Lung (tissue), 12 donors: ENCODE measurements at regions not wholly inside any gene's neighbourhood (a gene's known extent, or its start where the extent isn't known, plus 50 kb on each side); places are given as distances from the start of the nearest gene placed in this dataset. TPM values are rescaled to one million over a fixed set of nuclear protein-coding genes. Genes with fewer than 3 reads are reported as not detected.
"Not testable (repeated sequence)": the region's sequence is repeated elsewhere in the genome, so short reads cannot be mapped to it uniquely, and the experiment has no call there.

Experiments used
- ATAC-seq: fragments of 200-7000 bp; cut with Tn5 transposase; one replicate; pipeline ENCODE4 v1.9.1; 2020; ENCODE audit warnings: moderate number of reproducible peaks; ENCODE audit not compliant: insufficient read depth, low FRiP score
- DNase-seq, 3 donors: peaks; one replicate each; pipeline ENCODE4 v3.0.0-alpha.2; 2013 to 2017
- H3K27ac ChIP-seq, 2 donors: one replicate each; pipeline ENCODE4 v1.5.1; 2013; ENCODE audit warnings: mild to moderate bottlenecking in 2 of 2, moderate library complexity in 2 of 2, control low read depth in 1 of 2, inconsistent platforms in 1 of 2, low read depth in 1 of 2, low read length in 1 of 2
- H3K27me3 ChIP-seq, 3 donors: one replicate each; pipeline ENCODE4 v1.5.1; 2013; ENCODE audit warnings: low read length in 2 of 3; ENCODE audit not compliant: control insufficient read depth in 3 of 3, insufficient read depth in 3 of 3
- H3K36me3 ChIP-seq, 4 donors: one replicate each; pipeline ENCODE4 v1.5.1; 2013; ENCODE audit warnings: low read length in 4 of 4, mild to moderate bottlenecking in 1 of 4, moderate library complexity in 1 of 4; ENCODE audit not compliant: control insufficient read depth in 4 of 4, insufficient read depth in 4 of 4
- H3K4me1 ChIP-seq, 5 donors: one replicate each; pipeline ENCODE4 v1.5.1; 2013; ENCODE audit warnings: low read length in 5 of 5, mild to moderate bottlenecking in 2 of 5, moderate library complexity in 1 of 5; ENCODE audit not compliant: control insufficient read depth in 5 of 5, insufficient read depth in 5 of 5
- H3K4me3 ChIP-seq: one replicate; pipeline ENCODE4 v1.5.1; 2013; ENCODE audit warnings: mild to moderate bottlenecking, control low read depth, moderate library complexity
- H3K9ac ChIP-seq, 2 donors: one replicate each; pipeline ENCODE4 v1.5.1; 2013; ENCODE audit warnings: low read length in 2 of 2, control low read depth in 1 of 2; ENCODE audit not compliant: insufficient read depth in 1 of 2
- H3K9me3 ChIP-seq, 4 donors: one replicate each; pipeline ENCODE4 v1.5.1; 2013; ENCODE audit warnings: low read length in 3 of 4, mild to moderate bottlenecking in 1 of 4, moderate library complexity in 1 of 4; ENCODE audit not compliant: control insufficient read depth in 4 of 4, insufficient read depth in 3 of 4
- CTCF ChIP-seq: IDR thresholded peaks from 2 replicates; pipeline ENCODE4 v1.5.1; 2012; ENCODE audit warnings: mild to moderate bottlenecking; ENCODE audit errors: control extremely low read depth, extremely low read depth
- WGBS, 2 donors: extraction: QIAGEN DNeasy Blood & Tissue Kit; methylation state at CpG; one replicate each; pipeline ENCODE4 v1.1.7; 2013; 5-methylcytosine and 5-hydroxymethylcytosine counted together
- small RNA-seq: library from RNA; depleted of rRNA; stranded (forward); fragments of <200 nt; gene quantifications from one replicate; pipeline ENCODE3, GENCODE V24; 2014; ENCODE audit warnings: low replicate concordance
- donor health status: control.
- donor health status: control.
- donor health status: Bipolar disorder and iron deficiency.
- donor health status: healthy.
- donor health status: DM: yes; HTN: yes; CAD: no.

- peaks cover 20 to 45% (median 36%) of the 10 kb centered on the region in 4 donors for H3K9me3 ChIP-seq
- no peaks in the 10 kb centered on the region for H3K27me3 ChIP-seq
- no peaks in the 10 kb centered on the region for H3K36me3 ChIP-seq
- 92 to 95% methylated on average over 40 of the region's 40 CpGs for WGBS, 2 donors
- H3K4me1 ChIP-seq: no peaks in the 10 kb centered on the region
- H3K4me3 ChIP-seq: no peak overlapping the region
- ATAC-seq (no peak), DNase-seq (no peak)
- no peak overlapping the region for H3K27ac ChIP-seq
- H3K9ac ChIP-seq: no peak overlapping the region
- TF ChIP-seq CTCF: no peak
Measured at GRCh38 chr9:40884072-40884901, 244.2 kb downstream of the FOXD4L6 start.

GRCh38 chr9:40883423-40884071, 244.9 kb downstream of the FOXD4L6 start:
- ATAC-seq, H3K4me3 ChIP-seq, H3K27me3 ChIP-seq, H3K9ac ChIP-seq, H3K27ac ChIP-seq, DNase-seq, H3K4me1 ChIP-seq, H3K36me3 ChIP-seq: not testable (repeated sequence)
- WGBS, 2 donors: 90 to 91% methylated on average over 20 of the region's 20 CpGs
- H3K9me3 ChIP-seq: peaks cover 20 to 45% (median 35%) of the 10 kb centered on the region in 4 donors

DNA sequence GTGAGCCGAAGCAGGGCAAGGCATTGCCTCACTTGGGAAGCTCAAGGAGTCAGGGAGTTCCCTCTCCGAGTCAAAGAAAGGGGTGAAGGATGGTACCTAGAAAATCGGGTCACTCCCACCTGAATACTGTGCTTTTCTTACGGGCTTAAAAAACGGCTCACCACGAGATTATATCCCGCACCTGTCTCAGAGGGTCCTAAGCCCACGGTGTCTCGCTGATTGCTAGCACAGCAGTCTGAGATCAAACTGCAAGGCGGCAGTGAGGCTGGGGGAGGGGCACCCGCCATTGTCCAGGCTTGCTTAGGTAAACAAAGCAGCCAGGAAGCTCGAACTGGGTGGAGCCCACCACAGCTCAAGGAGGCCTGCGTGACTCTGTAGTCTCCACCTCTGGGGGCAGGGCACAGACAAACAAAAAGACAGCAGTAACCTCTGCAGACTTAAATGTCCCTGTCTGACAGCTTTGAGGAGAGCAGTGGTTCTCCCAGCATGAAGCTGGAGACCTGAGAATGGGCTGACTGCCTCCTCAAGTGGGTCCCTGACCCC, 254.7 kb downstream of the FOXD4L6 start:
- H3K9me3 ChIP-seq: peaks cover 8 to 45% (median 16%) of the 10 kb centered on the region in 4 donors
- WGBS, 2 donors: 82 to 86% methylated on average over 13 of the region's 13 CpGs
- not testable (repeated sequence) for H3K36me3 ChIP-seq, H3K27ac ChIP-seq, H3K4me1 ChIP-seq, DNase-seq, H3K9ac ChIP-seq, H3K27me3 ChIP-seq, H3K4me3 ChIP-seq, ATAC-seq

GRCh38 chr9:40868437-40868836, 260.0 kb downstream of the FOXD4L6 start:
- not testable (repeated sequence) for H3K4me1 ChIP-seq, DNase-seq, H3K27me3 ChIP-seq, H3K9ac ChIP-seq, H3K36me3 ChIP-seq, H3K4me3 ChIP-seq, ATAC-seq, H3K27ac ChIP-seq
- peaks cover 1 to 56% (median 19%) of the 10 kb centered on the region in 4 donors for H3K9me3 ChIP-seq
- 83 to 88% methylated on average over 4 of the region's 4 CpGs for WGBS, 2 donors

Small RNAs in the stretch of these regions (small RNA-seq; reads per million reads assigned to genes)
- gene AL353626.2 (not detected), gene MIR1299 (not detected)
